ENCODE measurements at regions not wholly inside any gene's neighbourhood (a gene's known extent, or its start where the extent isn't known, plus 50 kb on each side); places are given as distances from the start of the nearest gene placed in this dataset.

- no peak for DNase-seq
These were observed 144.9 kb upstream of the CDH6 start for GRCh38 chr5:31048282-31049270.

DNA sequence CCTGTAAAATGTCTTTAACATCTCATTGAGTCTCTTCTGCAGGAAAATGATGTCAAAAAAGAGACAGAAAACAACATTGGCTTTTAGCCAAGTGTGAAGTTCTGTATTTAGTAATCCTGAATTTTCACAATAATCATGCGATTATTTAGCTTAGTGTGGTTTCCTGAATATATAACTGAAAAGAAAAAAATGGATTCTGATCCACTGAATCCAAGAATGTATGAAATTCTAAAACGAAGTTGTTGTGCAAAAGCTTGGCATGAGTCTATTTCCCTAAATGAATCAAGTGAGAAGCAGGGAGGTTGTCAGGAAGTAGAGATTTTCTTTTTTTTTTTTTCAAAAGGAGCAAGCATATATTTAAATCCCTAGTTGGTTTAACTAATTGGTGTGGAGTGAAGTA, 145.9 kb upstream of the CDH6 start:
- no peak for DNase-seq

DNA sequence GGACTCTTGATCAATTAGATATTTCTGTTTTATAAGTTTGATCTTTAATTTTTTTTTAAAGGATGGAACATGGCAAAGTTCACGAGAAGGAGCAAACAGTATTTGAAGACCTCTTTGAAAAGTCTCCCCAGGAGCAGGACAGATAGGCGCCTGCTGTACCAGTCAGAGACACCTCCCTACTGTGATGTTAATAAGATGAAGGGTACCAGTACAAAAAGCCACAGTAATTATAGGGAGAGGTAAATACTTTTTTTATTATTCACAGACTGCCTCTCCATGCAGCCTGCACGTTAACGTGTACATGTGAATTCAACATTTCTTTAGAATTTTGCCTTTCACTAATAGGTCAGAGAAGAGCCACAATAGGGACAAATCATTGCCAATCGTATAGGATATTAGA, 146.5 kb upstream of the CDH6 start:
- no peak for DNase-seq

GRCh38 chr5:31036411-31036810, 157.1 kb upstream of the CDH6 start:
- no peak for DNase-seq

- no peak for DNase-seq
These were observed 160.2 kb upstream of the CDH6 start for GRCh38 chr5:31033295-31033694.

DNA sequence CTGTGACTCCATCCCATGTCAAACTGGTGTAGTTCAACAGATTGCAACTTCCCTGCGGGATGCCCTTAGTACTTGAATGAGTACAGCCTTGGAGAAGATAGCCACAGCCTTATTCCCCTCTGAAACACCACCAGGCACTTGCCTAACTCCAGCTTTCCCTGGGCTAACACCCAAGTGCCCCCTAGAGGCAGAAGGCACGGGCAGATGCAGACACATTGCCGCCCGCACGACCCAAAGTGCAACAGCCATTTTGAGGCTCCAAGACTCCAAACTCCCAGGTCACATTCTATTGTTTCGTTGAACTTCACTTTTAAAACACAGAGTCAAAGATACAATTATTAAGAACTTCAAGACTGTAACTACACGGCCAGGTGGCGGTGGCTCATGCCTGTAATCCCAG, 163.6 kb upstream of the CDH6 start:
- DNase-seq = no peak

DNA sequence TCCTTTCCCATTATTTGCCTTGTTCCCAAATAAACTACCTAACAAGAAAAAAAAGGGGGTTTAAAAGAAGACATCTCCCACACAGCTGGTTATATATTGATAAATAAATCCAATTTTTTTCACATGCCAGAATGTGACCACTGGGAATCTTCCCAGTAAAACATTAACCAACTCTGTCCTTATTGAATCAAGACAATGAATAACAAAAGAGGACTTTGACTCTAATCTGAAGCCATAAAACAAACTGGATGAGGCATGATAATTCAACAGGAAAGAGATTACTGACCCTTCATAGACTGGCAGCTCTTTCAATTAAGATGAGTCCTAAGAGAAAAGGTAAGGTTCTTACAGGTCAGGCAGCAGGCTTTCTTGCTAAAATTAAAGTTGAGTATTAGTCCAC, 165.8 kb upstream of the CDH6 start:
- DNase-seq = no peak

DNA sequence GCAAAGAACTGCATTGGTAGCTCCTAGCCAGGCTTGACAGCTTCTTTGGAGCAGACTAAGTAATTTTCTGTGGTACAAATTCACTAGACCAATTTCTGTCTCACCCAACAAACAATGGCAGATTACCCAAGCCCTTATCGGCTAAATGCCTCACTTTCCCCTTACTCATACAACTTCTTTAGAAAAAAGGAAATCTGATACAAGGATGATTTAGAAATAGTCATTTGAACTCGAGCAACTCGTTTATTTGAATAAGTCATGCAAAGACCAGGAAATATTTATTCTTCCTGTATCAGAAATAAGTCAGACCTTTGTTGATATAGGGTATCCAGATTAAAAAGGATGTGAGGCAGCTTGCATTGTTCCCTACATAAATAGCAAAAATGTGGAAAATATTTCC, 170.4 kb upstream of the CDH6 start:
- DNase-seq = no peak

DNA sequence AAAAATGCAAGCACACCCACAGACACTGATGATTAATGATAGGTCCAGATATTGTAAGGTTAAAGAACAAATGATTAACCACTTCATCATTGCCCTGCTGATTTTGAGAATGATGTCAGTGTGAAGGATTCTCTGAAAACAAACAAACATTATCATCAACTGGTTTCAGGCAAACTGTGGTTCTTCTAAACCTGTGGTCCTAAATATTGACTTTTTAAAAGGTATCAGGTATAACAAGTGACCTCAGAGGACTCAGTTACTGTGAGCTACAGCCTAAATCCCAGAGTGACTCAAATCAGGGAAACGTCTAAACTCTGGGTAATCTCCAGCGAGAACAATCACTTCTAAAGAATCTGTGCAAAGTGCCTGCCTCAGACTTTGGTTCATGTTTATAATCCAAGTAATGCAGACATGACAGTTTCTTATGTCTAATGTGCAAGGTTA, 172.3 kb upstream of the CDH6 start:
- no peak for DNase-seq

GRCh38 chr5:31008231-31008630, 185.3 kb upstream of the CDH6 start:
- no peak for DNase-seq

- no peak for DNase-seq
These were observed 185.8 kb upstream of the CDH6 start for GRCh38 chr5:31007672-31008071.

GRCh38 chr5:31000287-31000686, 193.2 kb upstream of the CDH6 start:
- DNase-seq = no peak

DNA sequence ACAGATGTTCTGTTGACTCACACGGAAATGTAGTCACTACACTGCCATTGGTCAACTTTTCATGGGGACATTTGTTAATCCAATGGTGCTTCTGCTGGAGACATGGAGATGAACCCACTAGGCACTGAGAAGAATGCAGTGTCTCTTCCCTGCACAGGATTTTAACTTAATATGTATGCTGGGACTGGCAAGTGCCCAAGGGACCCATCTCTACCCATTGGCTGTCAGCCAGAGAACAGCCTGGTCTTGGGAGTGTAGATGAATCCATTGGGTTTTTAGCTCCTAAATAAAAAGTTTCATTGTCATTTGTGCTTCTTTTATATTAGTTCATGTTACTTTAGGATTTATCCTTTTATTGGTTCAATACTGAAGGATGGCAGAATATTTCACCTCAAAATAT, 195.8 kb upstream of the CDH6 start:
- no peak for DNase-seq

- no peak for DNase-seq
These were observed 198.6 kb upstream of the CDH6 start for GRCh38 chr5:30994902-30995301.

- no peak for DNase-seq
These were observed 199.3 kb upstream of the CDH6 start for GRCh38 chr5:30994176-30994575.

DNA sequence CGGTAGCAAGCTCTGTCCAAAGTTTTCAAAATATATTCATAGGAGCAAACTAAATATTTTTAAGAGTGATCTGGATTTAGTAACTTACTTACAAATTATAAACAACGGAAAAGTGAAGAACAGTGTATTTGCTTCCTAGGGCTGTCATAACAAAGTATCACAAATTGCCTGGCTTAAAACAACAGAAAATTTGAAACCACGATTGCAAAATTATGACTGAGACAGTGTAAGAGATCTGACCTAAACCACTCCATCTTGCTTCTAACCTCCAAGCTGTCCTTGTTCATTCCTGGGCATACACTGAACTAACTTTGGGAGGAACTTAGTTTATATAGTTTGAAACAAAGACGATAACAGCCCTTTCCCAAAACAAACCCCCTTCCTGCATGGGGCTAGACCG, 202.0 kb upstream of the CDH6 start:
- no peak for DNase-seq

GRCh38 chr5:30981576-30981975, 211.9 kb upstream of the CDH6 start:
- no peak for DNase-seq

DNA sequence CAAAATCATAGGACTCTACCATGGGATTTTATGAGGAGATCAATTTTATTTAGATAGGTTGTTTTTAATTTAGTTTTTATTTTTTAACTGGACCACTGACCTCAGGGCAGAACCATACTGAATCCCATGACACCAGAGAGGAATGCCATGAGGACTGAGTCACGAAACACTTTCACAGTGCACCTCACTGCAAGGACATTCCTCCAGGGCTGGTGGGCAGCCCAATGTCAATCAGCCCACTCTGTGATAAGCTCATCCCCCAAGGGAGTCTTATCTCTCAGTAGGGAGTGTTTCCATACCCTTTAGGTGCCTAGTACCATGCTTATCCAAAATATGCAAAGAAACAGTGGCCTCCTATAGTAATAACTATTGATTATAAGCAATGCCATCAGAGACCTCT, 224.5 kb upstream of the CDH6 start:
- DNase-seq = no peak

GRCh38 chr5:30960036-30960435, 233.4 kb upstream of the CDH6 start:
- DNase-seq = no peak

DNA sequence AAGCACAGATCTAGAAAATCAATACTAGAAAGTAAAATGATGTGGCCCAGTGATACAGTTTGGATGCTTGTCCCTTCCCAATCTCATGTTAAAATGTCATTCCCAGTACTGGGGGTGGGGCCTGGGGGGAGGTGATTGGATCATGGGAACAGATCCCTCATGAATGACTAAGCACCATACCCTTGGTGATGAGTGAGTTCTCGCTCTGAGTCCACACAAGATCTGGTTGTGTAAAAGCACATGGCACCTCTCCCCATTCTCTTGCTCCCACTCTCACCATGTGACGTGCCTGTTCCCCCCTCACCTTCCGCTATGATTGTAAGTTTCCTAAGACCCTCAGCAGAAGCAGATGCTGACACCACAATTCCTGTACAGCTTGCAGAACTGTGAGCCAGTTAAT, 234.2 kb upstream of the CDH6 start:
- no peak for DNase-seq

- DNase-seq = no peak
These were observed 235.9 kb upstream of the CDH6 start for GRCh38 chr5:30957591-30957990.

GRCh38 chr5:30956251-30956650, 237.2 kb upstream of the CDH6 start:
- no peak for DNase-seq

- no peak for DNase-seq
These were observed 256.4 kb upstream of the CDH6 start for GRCh38 chr5:30937070-30937469.

DNA sequence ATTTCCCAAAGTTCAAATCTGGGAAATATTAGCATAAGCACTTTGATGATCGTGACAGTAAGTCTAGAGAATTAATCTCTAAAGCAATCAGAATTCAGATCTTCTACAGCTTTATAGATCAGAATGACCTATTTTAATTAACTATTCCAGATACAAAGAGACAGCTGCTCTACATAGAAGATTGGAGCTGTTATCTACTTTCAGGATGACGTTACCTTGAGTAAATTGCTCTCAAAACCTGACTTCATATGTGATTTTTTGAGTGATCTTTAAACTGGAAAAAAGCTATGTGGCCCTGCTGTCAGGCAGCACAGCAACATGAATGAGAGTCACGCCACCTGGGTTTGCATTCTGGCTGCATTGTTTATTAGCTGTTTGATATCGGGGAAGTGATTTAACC, 259.9 kb upstream of the CDH6 start:
- DNase-seq = no peak

All from effector CD8-positive, alpha-beta T cell (primary cell).